ENCODE measurements at regions not wholly inside any gene's neighbourhood (a gene's known extent, or its start where the extent isn't known, plus 50 kb on each side); places are given as distances from the start of the nearest gene placed in this dataset.

DNA sequence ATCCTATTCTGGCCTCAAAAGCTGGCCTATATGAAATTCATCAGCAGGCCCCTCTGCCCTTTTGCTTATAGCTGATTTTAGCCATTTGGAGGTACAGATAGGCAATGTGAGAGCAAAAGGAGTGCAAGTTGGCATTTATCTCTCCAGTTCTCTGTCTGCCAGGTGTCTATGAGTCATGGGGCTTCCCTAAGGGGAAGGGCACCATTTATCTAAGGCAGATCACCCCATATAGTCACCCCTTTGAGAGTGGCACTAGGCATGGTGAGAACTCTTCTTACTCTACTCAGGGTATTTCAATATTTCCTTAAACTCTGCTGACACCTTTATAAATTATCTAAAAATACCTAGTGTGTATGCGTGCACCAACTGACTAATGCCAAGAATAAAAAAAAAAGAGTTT lies 314.7 kb upstream of the CDH6 start:
- H3K4me1 ChIP-seq (ENCODE audit: low read depth) = no peaks in the 10 kb centered on the region
- H3K27me3 ChIP-seq = no peaks in the 10 kb centered on the region
- DNase-seq (ENCODE audit: low read depth in 1 of 2, low spot score in 1 of 2) = no peak
- TF ChIP-seq CTCF (IDR thresholded peaks at IDR 0.05; ENCODE audit: low read depth, low read length) = no peak
- H3K27ac ChIP-seq = no peak overlapping the region
- no peaks in the 10 kb centered on the region for H3K9me3 ChIP-seq (ENCODE audit: low read depth)
- H3K4me3 ChIP-seq = no peak overlapping the region
- no peaks in the 10 kb centered on the region for H3K36me3 ChIP-seq

DNA sequence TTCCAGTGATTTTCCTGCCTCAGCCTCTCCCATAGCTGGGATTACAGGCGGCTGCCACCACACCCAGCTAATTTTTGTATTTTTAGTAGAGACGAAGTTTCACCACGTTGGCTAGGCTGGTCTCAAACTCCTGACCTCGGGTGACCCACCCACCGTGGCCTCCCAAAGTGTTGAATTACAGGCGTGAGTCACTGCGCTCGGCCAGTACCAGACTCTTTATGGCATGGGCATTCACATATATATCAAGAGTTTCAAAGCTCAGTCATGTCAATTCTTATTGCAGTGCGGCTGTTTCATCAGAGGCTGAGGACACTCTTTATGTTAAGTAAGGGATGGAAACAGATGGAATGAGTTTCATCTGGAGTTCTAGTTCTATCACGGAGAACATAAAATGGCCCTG lies 315.2 kb upstream of the CDH6 start:
- no peaks in the 10 kb centered on the region for H3K27me3 ChIP-seq
- H3K36me3 ChIP-seq = no peaks in the 10 kb centered on the region
- TF ChIP-seq CTCF (IDR thresholded peaks at IDR 0.05; ENCODE audit: low read depth, low read length) = no peak
- no peaks in the 10 kb centered on the region for H3K4me1 ChIP-seq (ENCODE audit: low read depth)
- no peak overlapping the region for H3K4me3 ChIP-seq
- DNase-seq (ENCODE audit: low read depth in 1 of 2, low spot score in 1 of 2) = no peak
- H3K27ac ChIP-seq = no peak overlapping the region
- no peaks in the 10 kb centered on the region for H3K9me3 ChIP-seq (ENCODE audit: low read depth)

DNA sequence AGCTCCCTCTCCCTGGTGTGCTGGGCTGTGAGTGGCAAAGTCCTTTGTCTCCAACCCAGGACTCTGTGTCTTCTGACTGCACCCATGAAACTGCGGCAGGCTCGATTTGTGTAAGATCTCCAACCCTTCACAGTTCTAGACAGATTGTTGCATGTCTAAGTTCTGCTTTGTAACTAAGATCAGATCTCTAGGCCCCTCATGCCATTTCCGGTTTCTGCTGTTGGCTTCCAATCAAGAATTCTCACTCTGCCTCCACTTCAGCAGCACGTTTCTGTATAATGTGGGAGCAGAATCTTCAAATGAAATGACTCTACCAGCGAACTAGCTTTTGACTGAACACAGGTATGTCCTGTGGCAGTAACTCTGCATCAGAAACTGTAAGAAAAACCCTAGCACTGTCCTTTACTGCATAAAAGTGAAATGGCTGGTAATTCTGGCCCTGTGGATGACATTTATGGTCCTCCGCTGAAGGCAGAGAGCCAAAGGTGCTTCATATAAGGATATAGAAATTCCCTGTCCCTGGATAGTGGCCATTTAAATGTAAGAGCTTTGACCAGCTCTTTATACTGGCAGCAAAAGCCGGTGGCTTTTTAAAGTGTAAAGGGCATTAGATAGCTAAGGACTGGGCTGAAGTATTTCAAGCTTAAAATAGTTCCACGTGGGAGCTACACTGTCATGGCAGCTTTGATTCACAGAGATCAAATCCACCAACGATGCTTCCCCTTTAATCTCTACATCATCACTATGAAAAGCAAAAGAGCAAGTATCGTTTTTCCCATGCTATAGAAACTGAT lies 319.0 kb upstream of the CDH6 start:
- TF ChIP-seq CTCF (IDR thresholded peaks at IDR 0.05; ENCODE audit: low read depth, low read length) = no peak
- Histone ChIP-seq H3K4me1 (ENCODE audit: low read depth) (no peaks in the 10 kb centered on the region), H3K9me3 (ENCODE audit: low read depth) (no peaks in the 10 kb centered on the region), H3K4me3 (no peak overlapping the region), H3K27ac (no peak overlapping the region), H3K27me3 (no peaks in the 10 kb centered on the region), H3K36me3 (no peaks in the 10 kb centered on the region)
- no peak for DNase-seq (ENCODE audit: low read depth in 1 of 2, low spot score in 1 of 2)

GRCh38 chr5:30871196-30871595 lies 322.3 kb upstream of the CDH6 start:
- H3K4me1 ChIP-seq (ENCODE audit: low read depth) = no peaks in the 10 kb centered on the region
- DNase-seq (ENCODE audit: low read depth in 1 of 2, low spot score in 1 of 2) = no peak
- H3K36me3 ChIP-seq = no peaks in the 10 kb centered on the region
- no peak for TF ChIP-seq CTCF (IDR thresholded peaks at IDR 0.05; ENCODE audit: low read depth, low read length)
- H3K9me3 ChIP-seq (ENCODE audit: low read depth) = no peaks in the 10 kb centered on the region
- H3K27me3 ChIP-seq = no peaks in the 10 kb centered on the region
- H3K4me3 ChIP-seq = no peak overlapping the region
- H3K27ac ChIP-seq = no peak overlapping the region

- TF ChIP-seq CTCF (IDR thresholded peaks at IDR 0.05; ENCODE audit: low read depth, low read length) = no peak
- Histone ChIP-seq H3K27ac (no peak overlapping the region), H3K4me3 (no peak overlapping the region)
These were observed 325.8 kb upstream of the CDH6 start for GRCh38 chr5:30867711-30868110.

More at GRCh38 chr5:30867711-30868110, 325.8 kb upstream of the CDH6 start:
- no peaks in the 10 kb centered on the region for H3K9me3 ChIP-seq (ENCODE audit: low read depth)
- H3K27me3 ChIP-seq = no peaks in the 10 kb centered on the region
- H3K4me1 ChIP-seq (ENCODE audit: low read depth) = no peaks in the 10 kb centered on the region
- no peak for DNase-seq (ENCODE audit: low read depth in 1 of 2, low spot score in 1 of 2)
- no peaks in the 10 kb centered on the region for H3K36me3 ChIP-seq

Data from cardiac muscle cell (in vitro differentiated cells and primary cell).